GM13977 (cell line): ENCODE measurements at regions not wholly inside any gene's neighbourhood (a gene's known extent, or its start where the extent isn't known, plus 50 kb on each side); places are given as distances from the start of the nearest gene placed in this dataset.

Experiments used
- DNase-seq: peaks from one replicate; pipeline ENCODE4 v3.0.0; 2012; ENCODE audit warnings: low spot score
- CTCF ChIP-seq: IDR thresholded peaks from 2 replicates; pipeline ENCODE4 v1.5.1; 2012; ENCODE audit warnings: mild to moderate bottlenecking, control low read depth; ENCODE audit not compliant: insufficient read depth; ENCODE audit errors: extremely low read depth, missing control alignments
- in situ Hi-C: fragments of 300-500 bp; cut with MboI; formaldehyde crosslinking; loops from one replicate; pipeline ENCODE4 v1.12.0; 2022; ENCODE audit warnings: low sequenced_read_pairs, low pct_unique_long_range_greater_than_20kb, mixed read lengths, inconsistent platforms; ENCODE audit not compliant: unreplicated experiment

GRCh38 chr9:23194281-23194680 is 631.8 kb downstream of the ELAVL2 start:
- no peak for TF ChIP-seq CTCF
- in situ Hi-C loops: no loop called here

GRCh38 chr9:23215688-23216087 is 610.4 kb downstream of the ELAVL2 start:
- no peak for DNase-seq
- in situ Hi-C loops: no loop called here
- no peak for TF ChIP-seq CTCF

More at GRCh38 chr9:23194281-23194680, 631.8 kb downstream of the ELAVL2 start:
- no peak for DNase-seq

- no peak for DNase-seq
- in situ Hi-C loops: no loop called here
- no peak for TF ChIP-seq CTCF
Observed at GRCh38 chr9:23219471-23219870, 606.6 kb downstream of the ELAVL2 start.

GRCh38 chr9:23220171-23220570 is 605.9 kb downstream of the ELAVL2 start:
- DNase-seq: no peak
- TF ChIP-seq CTCF: no peak
- in situ Hi-C loops: no loop called here

- in situ Hi-C loops: no loop called here
- no peak for DNase-seq
- no peak for TF ChIP-seq CTCF
Observed at GRCh38 chr9:23220957-23221356, 605.1 kb downstream of the ELAVL2 start.

GRCh38 chr9:23229890-23230317 is 596.1 kb downstream of the ELAVL2 start:
- TF ChIP-seq CTCF: no peak
- DNase-seq: no peak
- in situ Hi-C loops: no loop called here

- in situ Hi-C loops: no loop called here
- no peak for DNase-seq
- no peak for TF ChIP-seq CTCF
Observed at GRCh38 chr9:23232831-23233230, 593.2 kb downstream of the ELAVL2 start.
